Mesendoderm (in vitro differentiated cells): ENCODE measurements at regions not wholly inside any gene's neighbourhood (a gene's known extent, or its start where the extent isn't known, plus 50 kb on each side); places are given as distances from the start of the nearest gene placed in this dataset.

Experiments used
- DNase-seq: peaks from one replicate; pipeline ENCODE4 v3.0.0; 2013
- H2AK5ac ChIP-seq: 2 replicates; pipeline ENCODE4 v1.6.1; 2013; ENCODE audit warnings: low read length, inconsistent platforms
- H2BK120ac ChIP-seq: 2 replicates; pipeline ENCODE4 v1.6.1; 2013; ENCODE audit warnings: low read depth, mild to moderate bottlenecking, low read length, moderate library complexity, mixed read lengths
- H2BK15ac ChIP-seq: replicated peaks from 2 replicates; pipeline ENCODE4 v1.6.1; 2013; ENCODE audit warnings: low read depth, mild to moderate bottlenecking, moderate library complexity
- H2BK5ac ChIP-seq: 2 replicates; pipeline ENCODE4 v1.6.1; 2013; ENCODE audit warnings: low read length, inconsistent platforms
- H3K18ac ChIP-seq: 2 replicates; pipeline ENCODE4 v1.6.1; 2013; ENCODE audit warnings: mild to moderate bottlenecking, low read length, mixed read lengths
- H3K23ac ChIP-seq: one replicate; pipeline ENCODE4 v1.6.1; 2013; ENCODE audit warnings: low read length
- H3K27ac ChIP-seq: 2 replicates; pipeline ENCODE4 v1.5.1; 2013; ENCODE audit warnings: low read depth, mild to moderate bottlenecking, inconsistent platforms, low read length, moderate library complexity
- H3K27me3 ChIP-seq: 2 replicates; pipeline ENCODE4 v1.6.1; 2013; ENCODE audit warnings: low read length, control low read depth, mild to moderate bottlenecking, inconsistent platforms; ENCODE audit not compliant: insufficient read depth, poor library complexity
- H3K36me3 ChIP-seq: 2 replicates; pipeline ENCODE4 v1.6.1; 2013; ENCODE audit warnings: low read length, inconsistent platforms; ENCODE audit not compliant: control insufficient read depth, insufficient read depth
- H3K4ac ChIP-seq: one replicate; pipeline ENCODE4 v1.6.1; 2013; ENCODE audit warnings: low read depth, mild to moderate bottlenecking, low read length, moderate library complexity
- H3K4me1 ChIP-seq: 2 replicates; pipeline ENCODE4 v1.6.1; 2013; ENCODE audit warnings: low read depth, low read length, inconsistent platforms; ENCODE audit not compliant: control insufficient read depth
- H3K4me2 ChIP-seq: 2 replicates; pipeline ENCODE4 v1.6.1; 2013; ENCODE audit warnings: low read length
- H3K4me3 ChIP-seq: 2 replicates; pipeline ENCODE4 v1.5.1; 2013; ENCODE audit warnings: mild to moderate bottlenecking, low read length
- H3K56ac ChIP-seq: one replicate; pipeline ENCODE4 v1.6.1; 2013; ENCODE audit warnings: low read length
- H3K79me1 ChIP-seq: 2 replicates; pipeline ENCODE4 v1.6.1; 2013; ENCODE audit warnings: low read length, inconsistent platforms
- H3K79me2 ChIP-seq: 2 replicates; pipeline ENCODE4 v1.6.1; 2013; ENCODE audit warnings: mild to moderate bottlenecking, low read length; ENCODE audit not compliant: control insufficient read depth, insufficient read depth
- H3K9ac ChIP-seq: 2 replicates; pipeline ENCODE4 v1.6.1; 2013; ENCODE audit warnings: low read length, inconsistent platforms
- H4K5ac ChIP-seq: one replicate; pipeline ENCODE4 v1.6.1; 2013; ENCODE audit warnings: low read length
- H4K8ac ChIP-seq: one replicate; pipeline ENCODE4 v1.6.1; 2013; ENCODE audit warnings: low read depth, mild to moderate bottlenecking, control low read depth, low read length, moderate library complexity
- WGBS: extraction: QIAGEN DNeasy Blood & Tissue Kit; methylation state at CpG from one replicate; pipeline ENCODE4 v1.1.7; 2013; ENCODE audit warnings: low lambda C conversion rate, missing lambda C conversion rate; ENCODE audit not compliant: insufficient coverage; ENCODE audit errors: extremely low coverage; 5-methylcytosine and 5-hydroxymethylcytosine counted together

DNA sequence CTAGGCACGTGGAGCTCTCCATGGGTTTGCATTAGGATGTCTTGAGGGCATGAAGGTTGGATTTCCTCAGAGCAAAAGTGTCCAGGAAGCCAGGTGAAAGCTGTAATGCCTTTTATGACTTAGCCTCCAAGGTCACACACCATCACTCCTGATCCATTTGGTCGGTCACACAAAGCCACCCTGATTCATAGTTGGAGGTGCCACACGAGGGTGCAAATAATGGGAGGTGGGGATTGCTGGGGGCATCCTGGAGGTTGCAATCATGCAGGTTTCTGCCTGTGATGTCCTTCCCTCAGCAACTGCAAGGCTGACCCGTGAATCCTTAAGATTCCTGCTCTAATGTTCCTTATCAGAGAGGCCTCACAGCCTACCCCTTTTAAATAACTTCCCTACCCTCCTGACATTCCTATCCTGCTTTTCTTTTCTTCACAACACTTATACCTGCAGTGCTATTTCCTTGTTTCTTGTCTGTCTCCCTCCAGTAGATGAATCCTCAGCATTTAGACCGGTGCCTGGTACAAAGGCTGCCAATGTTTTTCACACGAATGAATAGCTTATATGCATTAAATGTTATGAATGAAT is 97.1 kb downstream of the LIPG start:
- H2BK120ac ChIP-seq = peak overlapping the region; percentile 30
- no peaks in the 10 kb centered on the region for H3K79me2 ChIP-seq
- no peaks in the 10 kb centered on the region for H3K27me3 ChIP-seq
- H4K5ac ChIP-seq = no peak overlapping the region
- H3K4me1 ChIP-seq = peaks cover 20% of the 10 kb centered on the region
- no CpG with 5 or more reads among the region's 6 CpGs for WGBS
- H3K4ac ChIP-seq = peak overlapping the region; percentile 38
- no peak overlapping the region for H3K4me3 ChIP-seq
- peak; percentile 90 for DNase-seq
- H3K18ac ChIP-seq = peak overlapping the region; percentile 69
- peak overlapping the region; percentile 68 for H3K27ac ChIP-seq
- no peak overlapping the region for H2BK15ac ChIP-seq
- H4K8ac ChIP-seq = no peak overlapping the region
- no peaks in the 10 kb centered on the region for H3K36me3 ChIP-seq
- H3K9ac ChIP-seq = no peak overlapping the region
- H3K4me2 ChIP-seq = no peak overlapping the region
- H3K79me1 ChIP-seq = no peaks in the 10 kb centered on the region
- peak overlapping the region; percentile 5 for H2BK5ac ChIP-seq
- no peak overlapping the region for H3K23ac ChIP-seq
- no peak overlapping the region for H2AK5ac ChIP-seq
- peak overlapping the region; percentile 63 for H3K56ac ChIP-seq

DNA sequence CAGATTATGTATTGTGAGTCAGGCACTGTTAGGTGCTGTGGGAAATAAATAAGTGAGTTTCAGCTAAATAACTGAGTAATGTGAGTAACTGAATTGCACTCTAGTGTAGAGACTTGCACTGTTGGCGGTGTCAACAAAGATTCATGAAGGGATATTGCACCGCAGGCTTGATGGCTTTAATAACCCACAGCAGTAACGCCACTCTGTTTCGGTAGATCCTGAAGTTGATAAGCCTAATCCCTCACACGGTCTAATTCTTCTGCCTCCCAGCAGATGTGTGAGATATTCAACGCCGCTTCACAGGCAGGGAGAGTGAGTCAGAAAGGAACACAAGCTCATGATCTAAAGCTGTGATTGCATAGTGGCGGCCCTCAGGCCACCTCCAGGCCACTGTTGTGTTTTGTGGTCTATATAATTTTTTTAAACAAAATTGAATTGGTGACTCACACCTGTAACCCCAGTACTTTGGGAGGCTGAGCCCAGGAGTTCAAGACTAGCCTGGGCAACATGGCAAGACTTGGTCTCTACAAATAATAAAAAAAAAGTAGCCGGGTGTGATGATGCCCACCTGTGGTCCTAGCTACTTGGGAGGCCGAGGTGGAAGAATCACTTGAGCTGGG is 94.3 kb downstream of the LIPG start:
- Histone ChIP-seq H2AK5ac (no peak overlapping the region), H3K4me3 (no peak overlapping the region), H3K27me3 (no peaks in the 10 kb centered on the region), H2BK5ac (no peak overlapping the region), H3K79me2 (no peaks in the 10 kb centered on the region), H3K23ac (no peak overlapping the region), H3K36me3 (no peaks in the 10 kb centered on the region), H2BK15ac (peak overlapping the region; percentile 14), H2BK120ac (peak overlapping the region; percentile 84), H3K4ac (peak overlapping the region; percentile 25), H3K4me2 (no peak overlapping the region), H4K8ac (no peak overlapping the region), H3K56ac (no peak overlapping the region), H4K5ac (no peak overlapping the region), H3K79me1 (no peaks in the 10 kb centered on the region), H3K27ac (peak overlapping the region; percentile 28), H3K4me1 (peaks cover 20% of the 10 kb centered on the region), H3K18ac (no peak overlapping the region), H3K9ac (no peak overlapping the region)
- no CpG with 5 or more reads among the region's 10 CpGs for WGBS
- DNase-seq = peak; percentile 91

DNA sequence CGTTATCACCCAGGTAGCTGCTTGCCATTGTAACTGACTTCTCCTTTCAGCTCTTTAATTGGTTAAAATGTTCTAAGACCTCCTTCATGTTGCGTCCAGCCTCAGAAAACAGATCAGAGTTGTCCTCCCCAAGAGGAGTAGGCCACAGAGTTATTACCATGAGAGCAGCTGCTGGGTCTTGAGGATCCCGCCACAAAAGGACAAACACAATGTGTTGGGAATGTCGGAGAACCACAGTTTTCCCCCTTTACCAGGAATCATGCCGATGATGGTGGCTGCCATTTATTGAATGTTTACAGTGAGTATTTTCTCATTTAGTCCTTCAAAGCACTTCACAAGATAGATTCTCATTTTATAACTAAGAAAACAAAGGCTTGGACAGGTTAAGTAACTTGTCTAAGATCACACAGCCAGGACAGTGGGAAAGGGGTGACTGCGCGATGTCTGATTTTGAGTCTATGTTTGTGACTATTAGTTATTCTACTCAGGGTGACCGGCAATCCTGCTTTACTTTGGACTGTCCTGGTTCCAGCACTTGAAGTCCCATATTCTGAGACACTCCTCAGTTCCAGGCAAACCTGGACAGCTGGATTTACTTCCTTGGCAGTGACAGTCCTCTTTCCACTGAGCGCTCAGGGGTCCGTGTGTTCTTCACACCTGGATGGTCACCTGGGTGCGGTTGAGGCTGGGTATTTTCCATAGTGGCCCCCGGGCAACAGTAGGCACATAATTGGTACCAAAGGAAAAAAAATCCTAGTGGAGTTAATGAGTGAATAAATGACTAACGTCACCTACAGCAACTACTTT is 93.6 kb downstream of the LIPG start:
- Histone ChIP-seq H3K4me1 (peaks cover 20% of the 10 kb centered on the region), H2BK15ac (peak overlapping the region; percentile 14), H3K4me3 (no peak overlapping the region), H3K27ac (no peak overlapping the region), H3K79me2 (no peaks in the 10 kb centered on the region), H3K79me1 (no peaks in the 10 kb centered on the region), H3K18ac (peak overlapping the region; percentile 32), H3K36me3 (no peaks in the 10 kb centered on the region), H3K4ac (peak overlapping the region; percentile 25), H3K56ac (peak overlapping the region; percentile 26), H4K5ac (no peak overlapping the region), H2AK5ac (peak overlapping the region; percentile 6), H3K23ac (no peak overlapping the region), H2BK120ac (no peak overlapping the region), H3K4me2 (no peak overlapping the region), H2BK5ac (peak overlapping the region; percentile 12), H4K8ac (no peak overlapping the region), H3K9ac (no peak overlapping the region), H3K27me3 (no peaks in the 10 kb centered on the region)
- WGBS = no CpG with 5 or more reads among the region's 13 CpGs
- no peak for DNase-seq

DNA sequence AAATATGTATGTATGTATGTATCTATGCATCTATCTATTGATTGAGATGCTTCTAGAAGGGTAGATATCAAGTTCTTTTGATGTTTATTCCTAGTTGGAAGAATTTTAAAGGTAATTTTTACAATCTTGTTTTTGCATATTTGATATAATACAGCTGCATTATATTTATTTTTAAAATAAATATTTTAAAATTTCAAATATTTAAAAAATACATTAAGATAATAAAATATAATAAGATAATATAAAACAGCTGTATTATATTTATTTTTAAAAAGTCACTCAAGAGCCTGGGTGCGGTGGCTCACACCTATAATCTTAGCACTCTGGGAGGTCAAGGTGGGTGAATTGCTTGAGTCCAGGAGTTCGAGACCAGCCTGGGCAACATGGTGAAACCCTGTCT is 92.5 kb downstream of the LIPG start:
- Histone ChIP-seq H3K79me2 (no peaks in the 10 kb centered on the region), H3K79me1 (no peaks in the 10 kb centered on the region), H3K56ac (no peak overlapping the region), H3K4me3 (no peak overlapping the region), H2BK120ac (no peak overlapping the region), H2AK5ac (no peak overlapping the region), H2BK5ac (no peak overlapping the region), H3K9ac (no peak overlapping the region), H3K4me2 (no peak overlapping the region), H4K8ac (no peak overlapping the region), H2BK15ac (no peak overlapping the region), H3K18ac (no peak overlapping the region), H3K27ac (no peak overlapping the region), H3K36me3 (no peaks in the 10 kb centered on the region), H4K5ac (no peak overlapping the region), H3K23ac (no peak overlapping the region), H3K4me1 (peaks cover 14% of the 10 kb centered on the region), H3K27me3 (no peaks in the 10 kb centered on the region), H3K4ac (no peak overlapping the region)
- no peak for DNase-seq
- no CpG with 5 or more reads among the region's 2 CpGs for WGBS

DNA sequence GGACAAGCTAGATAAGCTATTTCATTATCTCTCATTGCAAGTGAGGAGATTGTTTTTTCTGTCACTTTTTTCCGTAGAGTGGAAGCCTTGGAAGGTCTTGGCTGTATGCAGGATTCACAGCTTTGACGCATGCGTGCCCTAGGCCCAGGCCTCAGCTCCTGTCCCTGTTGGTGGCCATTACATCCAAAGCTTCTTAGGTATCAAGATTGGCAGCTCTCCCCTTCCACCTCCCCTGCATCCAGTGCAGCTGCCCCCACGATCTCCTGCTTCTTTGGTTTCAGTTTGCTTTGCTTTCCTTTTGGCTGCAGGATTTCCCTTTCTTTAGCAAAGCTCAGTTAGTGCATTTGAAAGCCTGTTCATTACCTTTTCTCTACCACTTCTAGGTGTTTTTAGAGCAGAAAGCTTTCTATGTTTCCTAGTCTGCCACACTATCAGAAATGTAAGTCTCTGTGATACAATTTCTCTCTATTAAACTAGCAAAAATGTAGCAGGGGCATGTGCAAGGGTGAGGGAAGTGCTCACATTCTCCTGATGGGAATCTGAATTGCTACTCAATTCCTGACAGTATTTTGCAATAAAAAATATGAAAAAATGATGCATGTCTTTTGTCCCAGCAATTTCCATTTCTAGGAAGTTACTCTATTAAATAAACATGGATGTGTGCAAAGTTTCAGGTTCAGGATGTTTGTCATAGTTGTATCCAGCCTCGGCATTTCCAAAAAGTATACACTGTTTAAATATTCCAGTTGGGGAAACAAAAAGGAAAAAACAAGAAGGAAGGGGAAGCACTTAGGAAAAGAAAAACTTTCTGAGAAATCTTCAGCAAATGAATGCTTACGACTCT is 91.2 kb downstream of the LIPG start:
- no peak overlapping the region for H3K56ac ChIP-seq
- H4K8ac ChIP-seq = no peak overlapping the region
- no peak overlapping the region for H3K4ac ChIP-seq
- H3K36me3 ChIP-seq = no peaks in the 10 kb centered on the region
- DNase-seq = peak; percentile 59
- no peak overlapping the region for H3K4me2 ChIP-seq
- no peaks in the 10 kb centered on the region for H3K79me2 ChIP-seq
- no peak overlapping the region for H4K5ac ChIP-seq
- no peak overlapping the region for H3K4me3 ChIP-seq
- no peak overlapping the region for H3K27ac ChIP-seq
- no peak overlapping the region for H2AK5ac ChIP-seq
- no peaks in the 10 kb centered on the region for H3K79me1 ChIP-seq
- H2BK15ac ChIP-seq = no peak overlapping the region
- H3K23ac ChIP-seq = no peak overlapping the region
- H3K18ac ChIP-seq = no peak overlapping the region
- H2BK5ac ChIP-seq = no peak overlapping the region
- H2BK120ac ChIP-seq = no peak overlapping the region
- WGBS = no CpG with 5 or more reads among the region's 6 CpGs
- H3K27me3 ChIP-seq = no peaks in the 10 kb centered on the region
- no peak overlapping the region for H3K9ac ChIP-seq
- peaks cover 7% of the 10 kb centered on the region for H3K4me1 ChIP-seq
